IPS DF 6.9 (cell line): ENCODE measurements at regions not wholly inside any gene's neighbourhood (a gene's known extent, or its start where the extent isn't known, plus 50 kb on each side); places are given as distances from the start of the nearest gene placed in this dataset.
"Not testable (repeated sequence)": the region's sequence is repeated elsewhere in the genome, so short reads cannot be mapped to it uniquely, and the experiment has no call there.

Experiments
- DNase-seq: peaks from one replicate; pipeline ENCODE4 v3.0.0-alpha.2; 2013; ENCODE audit warnings: low read depth, low spot score
- H3K27ac ChIP-seq: one replicate; pipeline ENCODE4 v1.5.1; 2013; ENCODE audit warnings: low read length, control low read depth
- H3K27me3 ChIP-seq: 2 replicates; pipeline ENCODE4 v1.6.1; 2013; ENCODE audit warnings: mild to moderate bottlenecking, low read length; ENCODE audit not compliant: control insufficient read depth, insufficient read depth
- H3K36me3 ChIP-seq: 2 replicates; pipeline ENCODE4 v1.6.1; 2013; ENCODE audit warnings: low read length; ENCODE audit not compliant: control insufficient read depth, insufficient read depth
- H3K4me1 ChIP-seq: 2 replicates; pipeline ENCODE4 v1.6.1; 2013; ENCODE audit warnings: low read length; ENCODE audit not compliant: control insufficient read depth, insufficient read depth
- H3K4me3 ChIP-seq: 2 replicates; pipeline ENCODE4 v1.5.1; 2013; ENCODE audit warnings: mild to moderate bottlenecking, low read length
- H3K9me3 ChIP-seq: 2 replicates; pipeline ENCODE4 v1.6.1; 2013; ENCODE audit warnings: low read length, inconsistent platforms; ENCODE audit not compliant: control insufficient read depth, insufficient read depth
- WGBS: extraction: QIAGEN DNeasy Blood & Tissue Kit; methylation state at CpG from one replicate; pipeline ENCODE4 v1.1.7; 2013; ENCODE audit warnings: mixed read lengths, missing lambda C conversion rate; ENCODE audit not compliant: insufficient read length, insufficient coverage; 5-methylcytosine and 5-hydroxymethylcytosine counted together

- H3K4me1 ChIP-seq: peaks cover 2% of the 10 kb centered on the region; the same call in 1 of the 2 replicates
- no peak for DNase-seq
- no peaks in the 10 kb centered on the region for H3K9me3 ChIP-seq
- H3K4me3 ChIP-seq: no peak overlapping the region
- WGBS: no CpG with 5 or more reads among the region's 9 CpGs
- H3K27me3 ChIP-seq: no peaks in the 10 kb centered on the region
- H3K36me3 ChIP-seq: no peaks in the 10 kb centered on the region
- H3K27ac ChIP-seq: no peak overlapping the region
These were observed 288.8 kb upstream of the HS6ST1 start for GRCh38 chr2:128607440-128607839.

- no CpG with 5 or more reads among the region's 23 CpGs for WGBS
- no peaks in the 10 kb centered on the region for H3K36me3 ChIP-seq
- no peak overlapping the region for H3K4me3 ChIP-seq
- no peaks in the 10 kb centered on the region for H3K9me3 ChIP-seq
- peaks cover 2% of the 10 kb centered on the region; the same call in 1 of the 2 replicates for H3K4me1 ChIP-seq
- no peak overlapping the region for H3K27ac ChIP-seq
- DNase-seq: no peak
- no peaks in the 10 kb centered on the region for H3K27me3 ChIP-seq
These were observed 289.3 kb upstream of the HS6ST1 start for GRCh38 chr2:128607911-128608506.

- no peak overlapping the region for H3K27ac ChIP-seq
- no peaks in the 10 kb centered on the region for H3K27me3 ChIP-seq
- no CpG with 5 or more reads among the region's 18 CpGs for WGBS
These were observed 290.5 kb upstream of the HS6ST1 start for GRCh38 chr2:128608921-128609880.

GRCh38 chr2:128610496-128610895 is 291.8 kb upstream of the HS6ST1 start:
- Histone ChIP-seq H3K4me3 (no peak overlapping the region), H3K9me3 (no peaks in the 10 kb centered on the region), H3K4me1 (peaks cover 2% of the 10 kb centered on the region; the same call in 1 of the 2 replicates), H3K27ac (no peak overlapping the region), H3K27me3 (no peaks in the 10 kb centered on the region), H3K36me3 (no peaks in the 10 kb centered on the region)
- DNase-seq: no peak
- WGBS: no CpG with 5 or more reads among the region's 9 CpGs

More at GRCh38 chr2:128608921-128609880, 290.5 kb upstream of the HS6ST1 start:
- no peak for DNase-seq
- Histone ChIP-seq H3K4me3 (no peak overlapping the region), H3K9me3 (no peaks in the 10 kb centered on the region), H3K4me1 (peaks cover 2% of the 10 kb centered on the region; the same call in 1 of the 2 replicates), H3K36me3 (no peaks in the 10 kb centered on the region)

GRCh38 chr2:128611421-128612320 is 293.0 kb upstream of the HS6ST1 start:
- WGBS: no CpG with 5 or more reads among the region's 8 CpGs
- H3K4me1 ChIP-seq: peaks cover 2% of the 10 kb centered on the region; the same call in 1 of the 2 replicates
- no peak overlapping the region for H3K4me3 ChIP-seq
- no peak overlapping the region for H3K27ac ChIP-seq
- no peak for DNase-seq
- no peaks in the 10 kb centered on the region for H3K27me3 ChIP-seq
- H3K9me3 ChIP-seq: no peaks in the 10 kb centered on the region
- no peaks in the 10 kb centered on the region for H3K36me3 ChIP-seq

DNA sequence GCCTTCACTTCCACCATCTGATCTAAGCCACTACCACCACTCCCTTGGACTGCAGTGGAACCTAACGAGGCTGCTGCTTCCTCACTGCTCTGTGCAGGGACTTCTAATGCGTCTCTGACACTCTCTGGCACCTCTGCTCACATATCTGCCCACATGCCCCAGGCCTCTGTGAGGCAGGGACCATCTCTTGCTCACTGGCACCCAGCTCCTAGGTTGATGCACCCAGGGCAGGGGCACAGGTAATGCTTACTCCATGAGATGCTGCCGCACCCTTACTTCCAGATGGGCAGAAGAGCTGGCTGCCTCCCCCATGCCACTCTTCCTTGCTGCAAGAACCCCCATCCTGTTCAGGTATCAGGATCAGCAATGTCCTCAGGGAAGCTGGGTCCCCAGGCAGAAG is 294.0 kb upstream of the HS6ST1 start:
- Histone ChIP-seq H3K27ac (no peak overlapping the region), H3K4me1 (peaks cover 2% of the 10 kb centered on the region; the same call in 1 of the 2 replicates), H3K27me3 (no peaks in the 10 kb centered on the region), H3K4me3 (no peak overlapping the region), H3K36me3 (no peaks in the 10 kb centered on the region), H3K9me3 (no peaks in the 10 kb centered on the region)
- DNase-seq: no peak
- WGBS: no CpG with 5 or more reads among the region's 3 CpGs

GRCh38 chr2:128613351-128613750 is 294.7 kb upstream of the HS6ST1 start:
- no peaks in the 10 kb centered on the region for H3K36me3 ChIP-seq
- H3K4me3 ChIP-seq: no peak overlapping the region
- DNase-seq: no peak
- no peaks in the 10 kb centered on the region for H3K9me3 ChIP-seq
- no CpG with 5 or more reads among the region's 7 CpGs for WGBS
- no peaks in the 10 kb centered on the region for H3K4me1 ChIP-seq
- no peak overlapping the region for H3K27ac ChIP-seq
- H3K27me3 ChIP-seq: no peaks in the 10 kb centered on the region

GRCh38 chr2:128613876-128614275 is 295.2 kb upstream of the HS6ST1 start:
- H3K9me3 ChIP-seq: no peaks in the 10 kb centered on the region
- no peak for DNase-seq
- no peaks in the 10 kb centered on the region for H3K27me3 ChIP-seq
- no peak overlapping the region for H3K4me3 ChIP-seq
- no peak overlapping the region for H3K27ac ChIP-seq
- H3K4me1 ChIP-seq: no peaks in the 10 kb centered on the region
- peaks cover 3% of the 10 kb centered on the region; the same call in 1 of the 2 replicates for H3K36me3 ChIP-seq
- no CpG with 5 or more reads among the region's 4 CpGs for WGBS

DNA sequence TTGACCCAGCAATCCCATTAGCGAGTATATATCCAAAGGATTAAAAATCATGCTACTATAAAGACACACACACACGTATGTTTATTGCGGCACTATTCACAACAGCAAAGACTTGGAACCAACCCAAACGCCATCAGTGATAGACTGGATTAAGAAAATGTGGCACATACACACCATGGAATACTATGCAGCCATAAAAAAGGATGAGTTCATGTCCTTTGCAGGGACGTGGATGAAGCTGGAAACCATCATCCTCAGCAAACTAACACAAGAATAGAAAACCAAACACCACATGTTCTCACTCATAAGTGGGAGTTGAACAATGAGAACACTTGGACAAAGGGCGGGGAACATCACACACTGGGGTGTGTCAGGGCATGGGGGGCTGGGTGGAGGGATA is 296.2 kb upstream of the HS6ST1 start:
- H3K36me3 ChIP-seq, H3K4me3 ChIP-seq, H3K27ac ChIP-seq, DNase-seq, H3K27me3 ChIP-seq, H3K4me1 ChIP-seq, H3K9me3 ChIP-seq: not testable (repeated sequence)
- no CpG with 5 or more reads among the region's 6 CpGs for WGBS

DNA sequence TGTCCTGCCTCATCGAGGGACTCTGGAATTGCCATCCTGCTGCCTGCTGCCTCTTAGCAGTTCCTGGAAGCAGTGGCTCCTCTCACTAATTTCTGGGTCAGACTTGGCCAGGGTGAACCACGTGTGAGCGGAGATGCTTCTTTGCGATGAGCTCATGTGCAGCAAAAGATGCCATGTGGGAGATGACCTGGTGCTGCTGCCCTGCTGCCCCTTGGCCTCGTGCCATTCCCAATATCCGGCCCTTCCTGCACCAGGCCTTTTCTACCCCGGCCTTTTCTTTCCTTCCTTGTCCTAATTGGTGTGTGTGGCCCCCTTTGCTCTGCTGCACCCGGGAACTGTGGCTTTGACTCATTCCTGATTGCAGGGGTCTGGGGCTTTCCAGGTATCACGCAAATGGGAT is 296.9 kb upstream of the HS6ST1 start:
- WGBS: no CpG with 5 or more reads among the region's 9 CpGs
- H3K4me3 ChIP-seq: no peak overlapping the region
- no peaks in the 10 kb centered on the region for H3K9me3 ChIP-seq
- peaks cover 3% of the 10 kb centered on the region; the same call in 1 of the 2 replicates for H3K36me3 ChIP-seq
- no peak overlapping the region for H3K27ac ChIP-seq
- H3K27me3 ChIP-seq: no peaks in the 10 kb centered on the region
- no peak for DNase-seq
- H3K4me1 ChIP-seq: no peaks in the 10 kb centered on the region
